NCI-H69 (cell line): ENCODE measurements at regions not wholly inside any gene's neighbourhood (a gene's known extent, or its start where the extent isn't known, plus 50 kb on each side); places are given as distances from the start of the nearest gene placed in this dataset.
A peak's percentile ranks its signal among the peaks of the same experiment; 100 is the strongest.

Experiments used
- DNase-seq: peaks from one replicate; lab custom pipeline; 2025; lab: John Stamatoyannopoulos, UW

GRCh38 chr11:115848611-115849010 lies 344.4 kb upstream of the CADM1 start:
- no peak for DNase-seq

- no peak for DNase-seq
Observed at GRCh38 chr11:115848080-115848479, 343.9 kb upstream of the CADM1 start.

- DNase-seq, result peak; percentile 15
Observed at GRCh38 chr11:115845872-115846271, 341.7 kb upstream of the CADM1 start.

GRCh38 chr11:115843685-115844084 lies 339.5 kb upstream of the CADM1 start:
- no peak for DNase-seq

GRCh38 chr11:115843111-115843510 lies 338.9 kb upstream of the CADM1 start:
- no peak for DNase-seq

GRCh38 chr11:115820026-115820425 lies 315.8 kb upstream of the CADM1 start:
- no peak for DNase-seq

- no peak for DNase-seq
Observed at GRCh38 chr11:115819014-115819413, 314.8 kb upstream of the CADM1 start.

- DNase-seq, result peak; percentile 17
Observed at GRCh38 chr11:115817844-115818468, 313.7 kb upstream of the CADM1 start.

GRCh38 chr11:115808351-115808940 lies 304.2 kb upstream of the CADM1 start:
- DNase-seq, result no peak

- DNase-seq, result peak; percentile 31
Observed at GRCh38 chr11:115806056-115806455, 301.8 kb upstream of the CADM1 start.

- DNase-seq, result peak; percentile 36
Observed at GRCh38 chr11:115803073-115803740, 299.0 kb upstream of the CADM1 start.

- no peak for DNase-seq
Observed at GRCh38 chr11:115802641-115803040, 298.4 kb upstream of the CADM1 start.

GRCh38 chr11:115792903-115793302 lies 288.7 kb upstream of the CADM1 start:
- no peak for DNase-seq

GRCh38 chr11:115787302-115787701 lies 283.1 kb upstream of the CADM1 start:
- no peak for DNase-seq

GRCh38 chr11:115784796-115785521 lies 280.7 kb upstream of the CADM1 start:
- DNase-seq, result peak; percentile 97

- peak; percentile 95 for DNase-seq
Observed at GRCh38 chr11:115780646-115781362, 276.6 kb upstream of the CADM1 start.

- DNase-seq, result no peak
Observed at GRCh38 chr11:115778928-115779650, 274.9 kb upstream of the CADM1 start.

GRCh38 chr11:115776916-115777315 lies 272.7 kb upstream of the CADM1 start:
- no peak for DNase-seq

- peak; percentile 78 for DNase-seq
Observed at GRCh38 chr11:115775846-115776245, 271.6 kb upstream of the CADM1 start.

GRCh38 chr11:115774756-115775155 lies 270.5 kb upstream of the CADM1 start:
- DNase-seq, result no peak

- no peak for DNase-seq
Observed at GRCh38 chr11:115769891-115770290, 265.7 kb upstream of the CADM1 start.
